Ovary (tissue), 7 donors: ENCODE measurements at regions not wholly inside any gene's neighbourhood (a gene's known extent, or its start where the extent isn't known, plus 50 kb on each side); places are given as distances from the start of the nearest gene placed in this dataset.

Source experiments
- DNase-seq, 5 donors: peaks; one replicate each; pipeline ENCODE4 v3.0.0-alpha.2; 2019 to 2020
- H3K27ac ChIP-seq, 2 donors: fragments of 200-600 bp; one replicate each; pipeline versions ENCODE4 v1.5.1 to v1.8.0; 2019 to 2022
- H3K27me3 ChIP-seq: fragments of 200-600 bp; one replicate; pipeline ENCODE4 v1.8.0; 2022
- H3K36me3 ChIP-seq: fragments of 200-600 bp; sonication (generic); one replicate; pipeline ENCODE4 v1.5.1; 2019
- H3K4me1 ChIP-seq: one replicate; pipeline ENCODE4 v1.8.1; 2013; ENCODE audit warnings: mild to moderate bottlenecking, moderate library complexity; ENCODE audit not compliant: insufficient read depth
- H3K4me3 ChIP-seq: fragments of 200-600 bp; sonication (generic); one replicate; pipeline ENCODE4 v1.5.1; 2017
- H3K9me3 ChIP-seq, 2 donors: fragments of 200-600 bp in 1 of 2; sonication (generic) in 1 of 2; one replicate each; pipeline versions ENCODE4 v1.5.1 to v1.8.1; 2013 to 2019; ENCODE audit warnings: mild to moderate bottlenecking in 1 of 2, moderate library complexity in 1 of 2
- CTCF ChIP-seq, 3 donors: fragments of 450-650 bp in 2 of 3; fragments of 200-600 bp in 1 of 3; IDR thresholded peaks; one replicate each; pipeline versions ENCODE4 v1.5.1 to v1.8.0; 2016 to 2022; ENCODE audit warnings: antibody characterized with exemption in 3 of 3, mild to moderate bottlenecking in 1 of 3
- EP300 ChIP-seq: sonication (generic); formaldehyde crosslinking; IDR thresholded peaks from one replicate; pipeline ENCODE4 v1.6.1; 2017; ENCODE audit warnings: antibody characterized with exemption
- POLR2A ChIP-seq: fragments of 450-650 bp; IDR thresholded peaks from one replicate; pipeline ENCODE4 v1.6.1; 2017; ENCODE audit warnings: antibody characterized with exemption, mild to moderate bottlenecking, moderate library complexity
- WGBS, 3 donors: extraction: QIAGEN DNeasy Blood & Tissue Kit in 1 of 3; methylation state at CpG; one replicate each; pipeline versions ENCODE4 v1.1.5 to v1.1.7; 2013 to 2017; 5-methylcytosine and 5-hydroxymethylcytosine counted together
- intact Hi-C, 4 donors: fragments of 100-400 bp; cut with DNase I; formaldehyde crosslinking; loops; one replicate each; pipeline versions ENCODE4 v1.11.0 to v1.15.1; 2022 to 2023
- donor health status: DM: no; HTN: no; CAD: no; lungs with moderate emphysema.
- donor health status: DM: no; HTN: no; CAD: no.
- donor health status: Bipolar disorder and iron deficiency.
- donor health status: DM: no; HTN: no; CAD: no.
- donor health status: DM: yes; HTN: yes; CAD: no.

GRCh38 chr4:27210956-27211355 is 350.3 kb downstream of the STIM2 start:
- no peaks in the 10 kb centered on the region for H3K9me3 ChIP-seq

DNA sequence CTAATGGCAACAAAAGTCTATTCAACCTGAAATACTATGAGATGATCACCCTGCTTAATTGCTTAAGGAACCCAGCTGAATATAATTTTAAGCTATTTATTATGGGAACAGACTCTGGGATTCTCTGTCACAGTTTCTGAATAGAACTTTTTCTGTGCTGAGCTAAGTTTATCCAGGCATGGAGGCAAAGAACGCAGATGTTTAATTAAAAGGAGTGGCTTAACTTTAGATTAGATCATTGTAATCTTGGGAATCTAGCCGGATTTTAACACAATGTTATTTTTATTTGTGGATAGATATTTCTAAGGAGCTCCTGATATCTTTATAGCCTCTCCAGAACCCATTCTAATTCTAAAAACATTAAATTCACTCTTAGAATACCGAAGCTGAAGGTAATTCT is 353.4 kb downstream of the STIM2 start:
- WGBS, 3 donors, result 82 to 92% (median 85%) methylated on average over 3 of the region's 3 CpGs
- intact Hi-C loops, result no loop called here
- H3K4me1 ChIP-seq, result no peaks in the 10 kb centered on the region
- H3K36me3 ChIP-seq, result no peaks in the 10 kb centered on the region
- H3K4me3 ChIP-seq, result no peak overlapping the region
- no peaks in the 10 kb centered on the region for H3K27me3 ChIP-seq
- no peak overlapping the region for H3K27ac ChIP-seq
- TF ChIP-seq EP300 (no peak), POLR2A (no peak), CTCF (IDR thresholded peaks at IDR 0.05) (no peak)
- no peaks in the 10 kb centered on the region for H3K9me3 ChIP-seq
- DNase-seq, result no peak

More at GRCh38 chr4:27210956-27211355, 350.3 kb downstream of the STIM2 start:
- Histone ChIP-seq H3K4me1 (no peaks in the 10 kb centered on the region), H3K4me3 (no peak overlapping the region), H3K27me3 (no peaks in the 10 kb centered on the region), H3K27ac (no peak overlapping the region), H3K36me3 (no peaks in the 10 kb centered on the region)
- TF ChIP-seq CTCF (IDR thresholded peaks at IDR 0.05) (no peak), POLR2A (no peak), EP300 (no peak)
- DNase-seq, result no peak
- intact Hi-C loops, result no loop called here
- 67 to 73% (median 69%) methylated on average over 4 of the region's 4 CpGs for WGBS, 3 donors

DNA sequence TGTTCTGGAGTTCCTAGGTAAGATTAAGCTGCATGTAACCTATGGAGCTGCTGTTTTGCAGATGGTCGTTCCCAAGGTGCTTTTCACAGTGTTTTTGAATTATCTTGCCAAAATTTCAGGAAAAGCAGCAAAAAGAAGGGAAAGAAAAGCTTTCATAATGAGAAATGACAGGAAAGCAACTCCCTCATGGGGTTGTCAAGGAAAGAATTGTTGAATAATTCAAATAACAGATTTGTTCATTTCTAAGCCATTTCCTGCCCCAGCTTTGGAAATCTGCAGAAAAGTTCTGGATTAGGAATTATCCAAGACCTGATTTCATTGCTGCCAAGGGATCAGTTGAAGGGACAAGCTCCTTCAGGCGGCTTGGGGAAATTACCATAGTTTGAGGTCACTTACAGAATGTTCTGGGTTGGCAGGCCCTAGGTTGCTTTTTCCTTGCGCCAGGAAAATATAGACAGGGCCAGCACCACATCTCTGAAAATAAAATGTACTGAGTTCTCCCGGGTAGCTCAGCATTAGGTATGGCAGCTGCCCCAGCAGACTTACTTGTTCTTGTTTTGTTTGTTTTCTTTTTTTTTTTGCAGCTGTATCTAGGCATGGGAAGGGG is 354.7 kb downstream of the STIM2 start:
- Histone ChIP-seq H3K36me3 (no peaks in the 10 kb centered on the region), H3K9me3 (no peaks in the 10 kb centered on the region), H3K27me3 (no peaks in the 10 kb centered on the region), H3K27ac (no peak overlapping the region), H3K4me3 (no peak overlapping the region), H3K4me1 (no peaks in the 10 kb centered on the region)
- WGBS, 3 donors, result 52 to 77% (median 74%) methylated on average over 4 of the region's 4 CpGs
- intact Hi-C loops, result no loop called here
- TF ChIP-seq POLR2A (no peak), EP300 (no peak), CTCF (IDR thresholded peaks at IDR 0.05) (no peak)
- no peak for DNase-seq

DNA sequence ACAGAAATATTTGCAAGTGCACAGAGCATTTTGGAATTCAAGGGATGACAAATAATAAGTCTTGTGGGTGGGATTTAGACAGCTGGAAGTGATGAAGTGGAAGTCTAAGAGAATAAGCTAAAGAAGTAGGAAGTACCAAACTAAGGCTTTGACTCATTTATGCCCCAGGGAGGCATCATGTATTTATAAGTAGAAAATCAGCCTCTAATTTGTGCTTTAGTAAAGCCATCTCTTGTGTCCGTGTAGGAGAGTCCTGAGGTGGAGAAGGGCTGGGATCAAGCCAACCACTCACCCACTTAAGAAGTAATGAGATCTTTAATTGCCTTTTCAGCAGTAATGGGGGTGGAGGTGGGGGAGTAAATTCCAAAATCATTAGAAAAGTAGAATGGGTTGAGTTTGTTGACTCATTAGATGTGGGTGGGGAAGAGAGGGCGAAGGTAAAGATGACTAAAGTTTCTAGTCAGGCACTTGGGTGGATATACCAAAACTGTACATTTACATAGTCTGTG is 356.7 kb downstream of the STIM2 start:
- no peak overlapping the region for H3K27ac ChIP-seq
- no peaks in the 10 kb centered on the region for H3K9me3 ChIP-seq
- intact Hi-C loops, result no loop called here
- 21 to 31% (median 21%) methylated on average over 2 of the region's 2 CpGs for WGBS, 3 donors
- H3K4me3 ChIP-seq, result no peak overlapping the region
- H3K36me3 ChIP-seq, result no peaks in the 10 kb centered on the region
- no peaks in the 10 kb centered on the region for H3K4me1 ChIP-seq
- no peak for DNase-seq
- no peak for TF ChIP-seq CTCF (IDR thresholded peaks at IDR 0.05)
- no peak for TF ChIP-seq POLR2A
- no peak for TF ChIP-seq EP300
- H3K27me3 ChIP-seq, result no peaks in the 10 kb centered on the region
